ENCODE measurements at regions not wholly inside any gene's neighbourhood (a gene's known extent, or its start where the extent isn't known, plus 50 kb on each side); places are given as distances from the start of the nearest gene placed in this dataset.

DNA sequence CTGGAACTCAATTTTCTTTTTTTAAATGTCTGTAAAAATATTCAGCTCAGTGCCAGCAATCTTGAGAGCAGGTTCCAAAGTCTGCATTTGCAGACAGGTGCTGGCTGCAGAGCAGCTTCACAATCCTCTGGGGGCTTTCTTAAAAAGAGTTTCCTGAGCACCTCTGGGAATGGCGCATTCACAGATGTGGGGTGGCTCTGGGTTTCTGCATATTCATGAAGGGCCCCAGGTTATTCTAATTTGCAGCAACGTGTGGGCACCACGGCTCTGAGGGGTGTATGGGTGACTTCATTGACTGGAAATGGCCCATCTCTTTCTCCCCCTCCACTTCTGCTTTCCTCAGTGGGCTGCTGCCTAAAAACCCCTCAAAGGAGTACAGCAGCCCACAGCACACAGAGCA is 225.0 kb upstream of the APCDD1 start:
- POLR2A ChIA-PET = no interaction called here
- Mint-ChIP-seq H3K9me3 (peaks cover 6% of the 10 kb centered on the region), H3K36me3 (ENCODE audit: low read depth) (no peaks in the 10 kb centered on the region), H3K4me1 (ENCODE audit: low read depth) (no peaks in the 10 kb centered on the region), H3K27ac (no peak overlapping the region), H3K4me3 (no peak overlapping the region), H3K27me3 (peaks cover 5% of the 10 kb centered on the region)
- no peak overlapping the region for H3K27ac ChIP-seq (ENCODE audit: low read depth in 1 of 2, low read length in 2 of 2)
- CTCF ChIA-PET = no interaction called here
- H3K27me3 ChIP-seq (ENCODE audit: control insufficient read depth in 1 of 2, insufficient read depth in 2 of 2, low read length in 2 of 2) = no peaks in the 10 kb centered on the region
- intact Hi-C loops (cut with DNase I, micrococcal nuclease) = no loop called here
- no peaks in the 10 kb centered on the region for H3K4me1 ChIP-seq (ENCODE audit: insufficient read depth, low read length)
- DNase-seq (no peak), ATAC-seq (ENCODE audit: poor library complexity) (no peak)
- TF ChIP-seq CTCF (IDR thresholded peaks at IDR 0.05) = no peak
- H3K9me3 ChIP-seq (ENCODE audit: control insufficient read depth in 1 of 2, insufficient read depth in 1 of 2, low read length in 2 of 2) = peaks cover 13 to 15% of the 10 kb centered on the region in 2 experiments
- no peaks in the 10 kb centered on the region for H3K36me3 ChIP-seq (ENCODE audit: insufficient read depth, low read length)
- H3K4me3 ChIP-seq (ENCODE audit: low read length) = no peak overlapping the region

DNA sequence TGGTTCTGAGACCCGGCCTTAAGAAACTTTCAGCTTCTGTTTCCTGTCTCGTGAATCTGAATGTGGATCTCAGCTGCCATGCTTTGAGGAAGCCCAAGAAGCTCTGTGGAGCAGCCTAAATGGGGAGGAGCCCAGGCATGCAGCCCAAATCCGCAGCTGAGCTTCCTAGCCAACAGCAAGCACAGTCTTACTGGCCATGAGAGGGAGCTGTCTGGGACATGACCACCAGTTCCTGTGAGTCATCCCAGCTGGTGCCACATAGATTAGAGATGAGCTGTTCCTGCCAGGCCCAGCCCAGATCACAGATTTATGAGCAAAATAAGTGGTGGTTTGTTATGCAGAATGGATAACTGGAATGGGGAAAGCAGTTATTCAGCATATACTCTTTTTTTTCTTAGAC is 224.4 kb upstream of the APCDD1 start:
- Mint-ChIP-seq H3K4me1 (ENCODE audit: low read depth) (no peaks in the 10 kb centered on the region), H3K27me3 (peaks cover 5% of the 10 kb centered on the region), H3K36me3 (ENCODE audit: low read depth) (no peaks in the 10 kb centered on the region), H3K9me3 (peaks cover 6% of the 10 kb centered on the region), H3K27ac (no peak overlapping the region), H3K4me3 (no peak overlapping the region)
- no peaks in the 10 kb centered on the region for H3K27me3 ChIP-seq (ENCODE audit: control insufficient read depth in 1 of 2, insufficient read depth in 2 of 2, low read length in 2 of 2)
- H3K4me3 ChIP-seq (ENCODE audit: low read length) = no peak overlapping the region
- no peaks in the 10 kb centered on the region for H3K4me1 ChIP-seq (ENCODE audit: insufficient read depth, low read length)
- DNase-seq (peak in 1 of 14 experiments; percentile 22), ATAC-seq (ENCODE audit: poor library complexity) (no peak)
- POLR2A ChIA-PET = no interaction called here
- no peak overlapping the region for H3K27ac ChIP-seq (ENCODE audit: low read depth in 1 of 2, low read length in 2 of 2)
- no peak for TF ChIP-seq CTCF (IDR thresholded peaks at IDR 0.05)
- CTCF ChIA-PET = no interaction called here
- H3K36me3 ChIP-seq (ENCODE audit: insufficient read depth, low read length) = no peaks in the 10 kb centered on the region
- H3K9me3 ChIP-seq (ENCODE audit: control insufficient read depth in 1 of 2, insufficient read depth in 1 of 2, low read length in 2 of 2) = peaks cover 12 to 15% of the 10 kb centered on the region in 2 experiments
- intact Hi-C loops (cut with DNase I, micrococcal nuclease) = no loop called here

DNA sequence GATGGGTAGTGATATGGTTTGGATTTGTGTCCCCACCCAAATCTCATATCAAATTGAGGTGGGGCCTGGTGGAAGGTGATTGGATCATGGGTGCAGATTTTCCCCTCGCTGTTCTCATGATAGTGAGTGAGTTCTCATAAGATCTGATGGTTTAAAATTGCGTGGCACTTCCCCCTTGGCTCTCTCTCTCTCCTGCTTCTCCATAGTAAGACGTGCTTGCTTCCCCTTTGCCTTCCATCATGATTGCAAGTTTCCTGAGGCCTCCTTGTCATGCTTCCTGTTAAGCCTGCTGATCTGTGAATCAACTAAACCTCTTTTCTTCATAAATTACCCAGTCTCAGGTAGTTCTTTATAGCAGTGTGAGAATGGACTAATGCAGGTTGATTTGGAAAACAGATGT is 223.2 kb upstream of the APCDD1 start:
- no peak overlapping the region for H3K27ac ChIP-seq (ENCODE audit: low read depth in 1 of 2, low read length in 2 of 2)
- peaks cover 2% of the 10 kb centered on the region for H3K9me3 Mint-ChIP-seq
- TF ChIP-seq CTCF (IDR thresholded peaks at IDR 0.05) = no peak
- H3K27me3 ChIP-seq (ENCODE audit: control insufficient read depth in 1 of 2, insufficient read depth in 2 of 2, low read length in 2 of 2) = no peaks in the 10 kb centered on the region
- H3K4me1 ChIP-seq (ENCODE audit: insufficient read depth, low read length) = no peaks in the 10 kb centered on the region
- CTCF ChIA-PET = no interaction called here
- H3K36me3 Mint-ChIP-seq (ENCODE audit: low read depth) = no peaks in the 10 kb centered on the region
- DNase-seq (peak in 2 of 14 experiments; percentile 12 to 36), ATAC-seq (ENCODE audit: poor library complexity) (no peak)
- H3K4me3 ChIP-seq (ENCODE audit: low read length) = no peak overlapping the region
- H3K4me3 Mint-ChIP-seq = no peak overlapping the region
- intact Hi-C loops (cut with DNase I, micrococcal nuclease) = no loop called here
- H3K27ac Mint-ChIP-seq = no peak overlapping the region
- peaks cover 5% of the 10 kb centered on the region for H3K27me3 Mint-ChIP-seq
- POLR2A ChIA-PET = no interaction called here
- no peaks in the 10 kb centered on the region for H3K36me3 ChIP-seq (ENCODE audit: insufficient read depth, low read length)
- H3K9me3 ChIP-seq (ENCODE audit: control insufficient read depth in 1 of 2, insufficient read depth in 1 of 2, low read length in 2 of 2) = peaks cover 5 to 12% of the 10 kb centered on the region in 2 experiments
- no peaks in the 10 kb centered on the region for H3K4me1 Mint-ChIP-seq (ENCODE audit: low read depth)
